ENCODE measurements at regions not wholly inside any gene's neighbourhood (a gene's known extent, or its start where the extent isn't known, plus 50 kb on each side); places are given as distances from the start of the nearest gene placed in this dataset.
"Not testable (repeated sequence)": the region's sequence is repeated elsewhere in the genome, so short reads cannot be mapped to it uniquely, and the experiment has no call there.

DNA sequence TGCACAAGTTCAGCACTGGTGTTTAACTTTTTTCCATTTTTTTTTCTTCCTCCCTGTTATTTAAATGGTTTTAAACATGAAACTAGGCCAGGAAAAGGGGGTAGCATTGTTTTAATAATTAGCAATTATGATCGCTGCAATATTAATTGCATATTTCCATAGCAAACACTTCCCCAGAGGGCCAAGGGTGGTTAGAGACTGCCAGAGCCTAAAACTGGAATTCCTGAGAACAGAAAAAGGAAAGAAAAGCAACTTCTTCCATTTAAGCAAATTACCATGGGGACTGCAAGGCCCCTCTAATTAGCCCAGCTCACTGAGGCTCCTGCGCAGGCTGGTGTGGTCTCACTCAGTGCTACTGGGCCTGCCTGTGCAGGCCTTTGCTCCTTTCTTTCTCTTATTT is 201.5 kb downstream of the SMAD2 start:
- no peak for DNase-seq (ENCODE audit: low spot score)

DNA sequence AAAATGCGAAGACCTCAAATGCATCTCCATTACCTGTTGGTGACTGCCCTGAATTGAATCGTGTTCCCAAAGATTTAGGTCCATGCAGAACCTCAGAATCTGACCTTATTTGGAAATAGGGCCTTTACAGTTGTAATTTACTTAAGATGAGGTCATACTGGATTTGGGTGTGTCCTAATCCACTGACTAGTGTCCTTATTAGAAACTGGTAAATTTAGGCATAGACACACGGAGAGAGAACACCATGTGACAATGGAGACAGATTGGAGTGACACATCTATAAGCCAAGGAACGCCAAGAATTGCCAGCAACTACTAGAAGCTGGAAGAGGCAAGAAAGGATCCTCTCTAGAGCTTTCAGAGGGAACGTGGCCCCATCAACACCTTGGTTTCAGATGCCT is 203.1 kb downstream of the SMAD2 start:
- no peak for DNase-seq (ENCODE audit: low spot score)

DNA sequence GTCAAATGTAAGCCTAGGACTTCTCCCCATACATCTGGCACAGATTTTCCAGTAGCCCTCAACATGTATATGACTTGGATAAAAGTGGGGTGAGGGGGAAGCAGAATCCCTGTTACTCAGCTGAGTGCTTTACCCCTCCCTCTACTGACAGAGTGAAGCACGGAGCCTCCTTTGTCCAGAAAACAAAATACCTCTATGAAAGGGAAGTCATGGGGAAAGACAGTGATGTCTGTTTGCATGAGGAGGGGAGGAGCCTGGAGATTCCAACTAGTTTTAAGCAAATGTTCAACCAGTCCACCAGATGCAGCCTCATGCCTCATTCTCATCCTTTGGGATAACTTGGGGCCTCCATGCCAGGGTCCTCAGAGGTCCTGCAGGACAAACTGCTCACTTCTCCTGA is 203.9 kb downstream of the SMAD2 start:
- DNase-seq (ENCODE audit: low spot score), result no peak

GRCh38 chr18:47725656-47726055 is 204.8 kb downstream of the SMAD2 start:
- DNase-seq (ENCODE audit: low spot score), result no peak

GRCh38 chr18:47724186-47724975 is 206.1 kb downstream of the SMAD2 start:
- no peak for DNase-seq (ENCODE audit: low spot score)

GRCh38 chr18:47721876-47722275 is 208.6 kb downstream of the SMAD2 start:
- DNase-seq (ENCODE audit: low spot score), result no peak

GRCh38 chr18:47720741-47721140 is 209.7 kb downstream of the SMAD2 start:
- DNase-seq (ENCODE audit: low spot score), result no peak

GRCh38 chr18:47719096-47719780 is 211.2 kb downstream of the SMAD2 start:
- DNase-seq (ENCODE audit: low spot score), result no peak

- no peak for DNase-seq (ENCODE audit: low spot score)
These were observed 211.8 kb downstream of the SMAD2 start for GRCh38 chr18:47718646-47719045.

- DNase-seq (ENCODE audit: low spot score), result no peak
These were observed 213.2 kb downstream of the SMAD2 start for GRCh38 chr18:47717257-47717656.

DNA sequence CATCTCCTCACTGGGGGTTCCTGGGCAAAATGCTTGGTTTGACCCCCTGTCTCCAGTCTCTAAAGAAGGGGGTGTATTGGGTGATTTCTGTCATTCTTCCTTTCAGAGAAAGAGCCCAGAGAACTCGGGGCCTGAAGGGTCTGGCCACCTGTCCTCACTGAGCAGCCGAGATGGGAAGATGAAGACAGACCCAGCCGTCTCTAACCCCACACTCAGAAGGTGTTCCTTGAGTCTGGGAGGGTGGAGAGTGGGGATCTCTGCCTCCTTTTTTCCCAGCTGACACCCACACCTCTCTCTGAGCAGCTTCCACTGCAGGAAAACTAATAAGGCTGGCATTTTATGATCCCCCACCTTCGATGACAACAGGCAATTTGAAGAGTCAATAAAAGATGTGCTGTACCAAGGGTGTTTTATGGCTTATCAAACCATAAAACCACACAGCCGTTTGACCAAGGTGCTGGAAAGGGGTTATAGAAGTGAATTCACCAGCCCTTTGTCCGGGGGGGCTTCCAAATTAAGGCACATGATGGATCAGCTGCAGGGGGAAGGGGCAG is 213.8 kb downstream of the SMAD2 start:
- DNase-seq (ENCODE audit: low spot score), result no peak

DNA sequence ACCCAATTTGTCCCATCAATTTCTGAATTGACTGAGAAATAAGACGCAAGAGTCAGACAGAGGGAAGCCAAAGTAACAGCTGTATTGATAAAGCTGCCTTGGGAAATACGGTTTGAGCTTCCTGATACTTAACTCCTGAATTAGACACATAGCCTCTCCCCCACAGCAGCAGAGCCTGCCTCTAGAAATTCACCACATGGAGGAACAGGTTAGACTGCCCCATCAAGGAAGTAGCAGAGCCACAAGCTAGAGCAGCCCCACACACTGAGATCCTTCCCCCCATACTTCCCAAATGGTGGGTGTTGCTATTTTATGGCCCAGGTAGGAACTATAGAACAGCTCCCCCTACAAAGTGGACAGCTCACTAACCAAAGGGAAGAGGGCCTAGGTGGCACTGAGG is 220.0 kb downstream of the SMAD2 start:
- DNase-seq (ENCODE audit: low spot score), result no peak

DNA sequence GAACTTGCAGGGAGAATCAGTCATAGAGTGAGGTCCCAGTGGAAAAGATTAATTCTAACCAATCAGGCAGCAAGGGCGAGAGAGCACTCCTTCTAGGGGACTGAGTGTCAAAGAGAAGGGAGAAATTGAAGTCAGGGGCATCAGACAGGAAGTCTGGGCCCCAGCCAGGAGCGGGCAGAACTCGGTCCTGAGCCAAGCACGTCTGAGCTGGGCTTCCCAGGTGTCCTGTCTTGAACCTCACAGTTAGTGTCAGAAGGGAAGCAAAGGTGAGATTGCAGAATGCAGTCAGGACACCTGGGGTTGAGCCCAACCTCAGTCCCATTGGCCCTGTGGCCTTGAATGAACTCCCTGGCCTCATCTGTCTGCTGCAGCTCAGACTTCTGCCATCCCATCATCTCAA is 220.9 kb downstream of the SMAD2 start:
- DNase-seq (ENCODE audit: low spot score), result no peak

GRCh38 chr18:47708206-47708605 is 222.3 kb downstream of the SMAD2 start:
- no peak for DNase-seq (ENCODE audit: low spot score)

DNA sequence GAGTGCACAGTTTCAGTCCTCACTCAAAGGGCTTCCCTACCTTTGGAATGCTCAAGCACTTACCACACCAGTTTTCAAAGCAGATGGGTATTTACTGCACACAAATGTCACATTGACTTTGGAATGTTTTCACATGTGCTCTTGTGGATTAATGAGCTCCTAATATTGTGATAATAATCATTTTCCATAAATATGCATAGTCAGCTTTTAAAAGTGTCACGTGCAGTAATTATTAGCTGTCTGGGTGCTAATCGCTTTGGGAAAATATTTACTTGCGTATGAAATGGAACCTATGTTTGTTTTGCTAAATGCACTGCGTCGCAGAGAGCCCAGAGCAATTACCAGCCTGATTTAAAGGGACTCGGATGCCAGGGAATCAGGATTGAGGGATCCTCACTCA is 229.3 kb downstream of the SMAD2 start:
- no peak for DNase-seq (ENCODE audit: low spot score)

DNA sequence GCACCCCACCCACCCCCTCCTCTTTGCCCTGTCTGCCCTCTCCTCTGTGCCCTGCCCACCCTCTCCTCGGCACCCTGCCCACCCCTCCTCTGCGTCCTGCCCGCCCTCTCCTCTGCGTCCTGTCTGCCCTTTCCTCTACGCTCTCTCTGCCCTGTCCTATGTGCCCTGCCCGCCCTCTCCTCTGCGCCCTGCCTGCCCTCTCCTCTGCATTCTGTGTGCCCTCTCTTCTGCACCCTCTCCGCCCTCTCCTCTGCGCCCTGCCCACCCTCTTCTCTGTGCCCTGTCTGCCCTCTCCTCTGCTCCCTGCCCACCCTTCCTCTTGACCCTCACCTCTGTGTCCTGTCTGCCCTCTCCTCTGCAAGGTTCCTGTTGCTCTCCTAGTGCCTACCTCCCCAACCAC is 233.6 kb downstream of the SMAD2 start:
- no peak for DNase-seq (ENCODE audit: low spot score)

DNA sequence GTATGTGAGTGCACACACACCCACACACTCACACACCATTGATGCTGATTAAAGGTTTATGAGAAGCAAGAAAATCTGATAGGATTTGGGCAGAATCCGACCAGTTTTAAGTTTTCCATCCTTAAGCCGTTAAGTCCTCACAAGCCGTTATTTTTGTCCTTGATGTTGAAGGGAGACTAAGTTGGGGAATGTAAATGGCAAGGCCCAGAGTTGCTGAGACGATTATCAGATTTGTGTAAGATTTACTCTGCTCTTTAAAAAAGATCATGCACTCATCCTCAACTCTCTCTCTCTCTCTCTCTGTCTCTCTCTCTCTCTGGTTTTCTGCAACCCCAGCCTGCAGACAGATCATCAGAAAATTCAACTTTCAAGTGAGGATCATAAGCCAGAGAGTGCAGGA is 238.8 kb downstream of the SMAD2 start:
- no peak for DNase-seq (ENCODE audit: low spot score)

DNA sequence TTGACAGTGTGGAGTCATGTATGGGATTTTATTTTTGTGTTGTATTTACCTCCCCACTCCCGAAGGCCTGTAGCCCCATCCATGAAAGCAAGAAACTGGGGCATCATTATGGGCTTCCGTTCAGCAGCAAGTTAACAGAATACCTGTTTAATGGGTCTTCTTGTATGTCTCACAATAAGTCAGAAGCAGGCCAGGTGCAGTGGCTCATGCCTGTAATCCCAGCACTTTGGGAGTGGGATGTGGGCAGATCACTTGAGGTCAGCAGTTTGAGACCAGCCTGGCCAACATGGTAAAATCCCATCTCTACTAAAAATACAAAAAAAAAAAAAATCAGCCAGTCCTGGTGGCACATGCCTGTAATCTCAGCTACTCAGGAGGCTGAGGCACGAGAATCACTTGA is 239.7 kb downstream of the SMAD2 start:
- not testable (repeated sequence) for DNase-seq (ENCODE audit: low spot score)

DNA sequence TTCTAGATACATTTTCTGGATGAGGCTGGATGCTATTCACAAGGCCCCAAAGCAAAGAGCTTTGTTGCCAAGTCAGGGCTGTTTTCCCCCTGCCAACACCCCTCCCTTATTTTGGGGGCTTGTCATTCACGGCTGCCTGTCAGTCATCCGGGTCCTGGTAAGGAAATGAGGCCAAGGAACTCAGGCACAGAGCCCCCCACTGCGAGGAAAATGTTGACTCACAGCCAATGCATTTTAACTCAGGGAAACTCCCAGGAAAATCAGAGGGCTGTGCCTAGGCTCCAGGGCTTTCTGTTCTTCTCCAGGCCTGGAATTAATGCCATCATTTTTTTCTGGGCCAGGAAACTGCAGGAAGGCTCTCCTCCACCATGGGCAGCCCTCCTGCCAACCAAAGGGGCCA is 241.1 kb downstream of the SMAD2 start:
- DNase-seq (ENCODE audit: low spot score), result no peak

DNA sequence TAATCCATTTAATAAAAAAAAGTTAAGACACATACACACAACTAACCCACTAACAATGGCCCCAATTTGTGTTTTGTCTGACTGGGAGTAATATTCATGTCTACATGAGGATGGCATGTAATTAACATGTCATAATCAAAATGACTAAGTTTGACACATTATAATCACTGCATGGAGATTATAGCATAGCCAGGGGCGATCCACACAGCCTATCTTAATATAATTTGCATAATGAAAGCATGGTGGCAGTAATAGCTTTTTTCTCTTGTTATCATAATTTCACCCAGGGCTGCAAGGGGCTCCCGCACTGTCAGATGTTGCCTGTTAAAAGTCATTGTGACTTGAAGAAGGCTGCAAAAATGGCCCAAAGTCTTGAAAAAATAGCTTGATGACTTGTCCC is 243.7 kb downstream of the SMAD2 start:
- DNase-seq (ENCODE audit: low spot score), result no peak

DNA sequence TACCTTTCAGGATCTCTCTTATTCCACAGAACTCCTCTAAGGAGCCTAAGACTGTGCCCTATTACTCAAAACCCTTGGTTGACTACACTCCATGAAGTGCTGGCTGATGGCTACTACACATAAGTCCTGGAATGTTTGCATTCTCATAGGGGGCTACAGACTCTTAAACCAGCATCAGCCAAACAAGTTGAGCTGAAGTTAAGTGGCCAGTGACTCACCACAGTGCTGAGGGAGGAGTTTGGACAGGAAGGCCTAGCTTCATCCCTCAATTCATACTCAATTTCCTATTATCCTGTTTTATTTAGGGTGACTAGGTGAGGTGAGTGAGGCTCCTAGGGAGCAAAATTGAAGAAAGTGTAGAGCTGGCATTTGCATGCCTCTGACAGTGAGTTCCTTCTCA is 246.7 kb downstream of the SMAD2 start:
- no peak for DNase-seq (ENCODE audit: low spot score)

GRCh38 chr18:47682876-47683275 is 247.6 kb downstream of the SMAD2 start:
- DNase-seq (ENCODE audit: low spot score), result no peak

GRCh38 chr18:47680488-47680887 is 250.0 kb downstream of the SMAD2 start:
- peak; percentile 9 for DNase-seq (ENCODE audit: low spot score)

- DNase-seq (ENCODE audit: low spot score), result no peak
These were observed 250.6 kb downstream of the SMAD2 start for GRCh38 chr18:47679864-47680263.
